ENCODE measurements at regions not wholly inside any gene's neighbourhood (a gene's known extent, or its start where the extent isn't known, plus 50 kb on each side); places are given as distances from the start of the nearest gene placed in this dataset.

DNA sequence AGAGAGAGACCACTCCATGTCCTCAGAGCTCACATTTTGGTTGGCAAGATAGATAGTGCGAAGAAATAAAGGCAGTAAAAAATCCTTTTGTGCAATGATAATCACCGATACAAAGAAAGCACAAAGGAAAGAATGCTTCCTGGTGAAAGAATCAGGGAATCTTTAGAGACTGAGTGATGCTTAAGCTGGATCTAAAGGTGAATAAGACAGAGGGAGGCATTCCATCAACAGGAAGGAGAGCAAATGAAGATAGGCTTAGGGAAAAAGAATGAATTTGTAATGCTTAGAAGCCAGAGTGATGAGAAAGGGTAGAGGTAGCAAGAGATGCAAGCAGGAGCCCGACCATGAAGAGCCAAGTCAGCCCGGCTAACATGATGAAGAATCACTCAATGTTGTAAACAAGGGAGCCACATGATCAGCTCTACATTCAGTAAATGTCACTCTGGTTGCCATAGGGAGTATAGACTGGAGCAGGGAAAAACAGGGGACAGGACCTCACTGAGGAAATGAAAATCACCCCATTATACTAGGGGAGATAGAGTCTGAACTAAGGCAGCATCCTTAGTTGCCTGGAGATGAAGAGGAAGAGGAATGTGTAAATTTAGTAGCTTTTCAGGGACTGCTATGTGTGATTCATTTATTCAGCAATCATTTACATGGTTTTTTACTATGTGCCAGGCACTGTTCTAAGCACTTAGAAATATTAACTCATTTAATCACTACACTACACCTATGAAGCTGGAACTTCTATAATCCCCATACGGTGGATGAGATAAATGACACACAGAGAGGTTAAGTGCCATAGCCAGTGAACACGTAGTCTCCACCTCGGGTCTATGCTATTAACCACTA lies 402.6 kb upstream of the NFIA start:
- TF ChIP-seq POLR2A (IDR thresholded peaks at IDR 0.05): no peak
- TF ChIP-seq, protein P1, sequence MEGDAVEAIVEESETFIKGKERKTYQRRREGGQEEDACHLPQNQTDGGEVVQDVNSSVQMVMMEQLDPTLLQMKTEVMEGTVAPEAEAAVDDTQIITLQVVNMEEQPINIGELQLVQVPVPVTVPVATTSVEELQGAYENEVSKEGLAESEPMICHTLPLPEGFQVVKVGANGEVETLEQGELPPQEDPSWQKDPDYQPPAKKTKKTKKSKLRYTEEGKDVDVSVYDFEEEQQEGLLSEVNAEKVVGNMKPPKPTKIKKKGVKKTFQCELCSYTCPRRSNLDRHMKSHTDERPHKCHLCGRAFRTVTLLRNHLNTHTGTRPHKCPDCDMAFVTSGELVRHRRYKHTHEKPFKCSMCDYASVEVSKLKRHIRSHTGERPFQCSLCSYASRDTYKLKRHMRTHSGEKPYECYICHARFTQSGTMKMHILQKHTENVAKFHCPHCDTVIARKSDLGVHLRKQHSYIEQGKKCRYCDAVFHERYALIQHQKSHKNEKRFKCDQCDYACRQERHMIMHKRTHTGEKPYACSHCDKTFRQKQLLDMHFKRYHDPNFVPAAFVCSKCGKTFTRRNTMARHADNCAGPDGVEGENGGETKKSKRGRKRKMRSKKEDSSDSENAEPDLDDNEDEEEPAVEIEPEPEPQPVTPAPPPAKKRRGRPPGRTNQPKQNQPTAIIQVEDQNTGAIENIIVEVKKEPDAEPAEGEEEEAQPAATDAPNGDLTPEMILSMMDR (IDR thresholded peaks at IDR 0.05): no peak
